K562 (cell line): ENCODE measurements at regions not wholly inside any gene's neighbourhood (a gene's known extent, or its start where the extent isn't known, plus 50 kb on each side); places are given as distances from the start of the nearest gene placed in this dataset.

Experiments
- ATAC-seq: fragments of 200-7000 bp; cut with Tn5 transposase; 3 replicates; pipeline ENCODE4 v1.9.1; 2020; ENCODE audit warnings: moderate library complexity
- BruUV-seq: library from RNA; stranded (reverse); fragments of 400-500 nt; replicated peaks from 2 replicates; lab custom pipeline; 2021; lab: Mats Ljungman, UMichigan
- CTCF ChIA-PET: fragments of 300-600 bp; formaldehyde crosslinking; extraction: SDS; loops from one replicate; lab custom pipeline; 2021; ENCODE audit warnings: low intra/inter-chr PET ratio; lab: Yijun Ruan, JAX
- POLR2A ChIA-PET: fragments of 300-600, 350-650 bp; sonication (Branson Sonifier 250); formaldehyde crosslinking; extraction: SDS; loops from one replicate; lab custom pipeline; 2021; ENCODE audit warnings: antibody characterized with exemption, inconsistent platforms; lab: Yijun Ruan, JAX
- DNase-seq, 4 experiments: peaks; one replicate each; pipeline versions ENCODE4 v3.0.0 to v3.0.0-alpha.2; 2011 to 2018; ENCODE audit warnings: low spot score in 3 of 4, mixed read lengths in 3 of 4; ENCODE audit errors: extremely low read depth in 1 of 4
- FAIRE-seq: peaks from 2 replicates; lab custom pipeline; 2011; peaks lifted over from hg19 to GRCh38; lab: Jason Lieb, UNC
- H2AFZ ChIP-seq: 2 replicates; pipeline ENCODE4 v1.6.0; 2011; ENCODE audit warnings: low read depth, low read length, control low read depth, inconsistent platforms
- H3K27ac ChIP-seq: fragments of 200-600 bp; 3 replicates; pipeline ENCODE4 v1.8.0; 2011; ENCODE audit warnings: low read depth, mild to moderate bottlenecking, control low read depth, inconsistent platforms, low read length, moderate library complexity, mixed read lengths; ENCODE audit errors: extremely low read depth
- H3K27me3 ChIP-seq, 2 experiments: fragments of 300-600 bp in 1 of 2; 2 replicates in 1 of 2; 3 replicates in 1 of 2; pipeline versions ENCODE4 v1.6.0 to v1.8.0; 2011; ENCODE audit warnings: inconsistent platforms in 2 of 2, low read length in 2 of 2, mild to moderate bottlenecking in 1 of 2, mixed read lengths in 1 of 2, moderate library complexity in 1 of 2; ENCODE audit not compliant: control insufficient read depth in 2 of 2, insufficient read depth in 2 of 2
- H3K36me3 ChIP-seq: fragments of 300-600 bp; 3 replicates; pipeline ENCODE4 v1.8.0; 2011; ENCODE audit warnings: mild to moderate bottlenecking, low read length, inconsistent platforms; ENCODE audit not compliant: control insufficient read depth, insufficient read depth
- H3K4me1 ChIP-seq, 2 experiments: fragments of 200-600 bp in 1 of 2; replicated peaks in 1 of 2; 2 replicates in 1 of 2; 3 replicates in 1 of 2; pipeline versions ENCODE4 v1.5.1 to v1.8.0; 2011; ENCODE audit warnings: inconsistent platforms in 2 of 2, low read length in 2 of 2, mild to moderate bottlenecking in 1 of 2, mixed read lengths in 1 of 2, moderate library complexity in 1 of 2; ENCODE audit not compliant: control insufficient read depth in 2 of 2, insufficient read depth in 2 of 2
- H3K4me2 ChIP-seq: 2 replicates; pipeline ENCODE4 v1.6.1; 2011; ENCODE audit warnings: low read length, control low read depth, inconsistent platforms, mixed read lengths; ENCODE audit not compliant: insufficient read depth
- H3K4me3 ChIP-seq: fragments of 200-600 bp; sonication (generic), shearing (Covaris generic); 2 replicates; pipeline ENCODE4 v1.5.1; 2016; ENCODE audit warnings: control low read depth, inconsistent platforms
- H3K79me2 ChIP-seq: fragments of 200-600 bp; 3 replicates; pipeline ENCODE4 v1.8.0; 2011; ENCODE audit warnings: low read length, inconsistent platforms; ENCODE audit not compliant: control insufficient read depth, insufficient read depth
- H3K9ac ChIP-seq, 2 experiments: 2 replicates each; pipeline versions ENCODE4 v1.6.0 to v1.6.1; 2011; ENCODE audit warnings: low read depth in 2 of 2, low read length in 2 of 2, control low read depth in 1 of 2, inconsistent platforms in 1 of 2, mild to moderate bottlenecking in 1 of 2, mixed read lengths in 1 of 2; ENCODE audit not compliant: insufficient read depth in 1 of 2
- H3K9me1 ChIP-seq: one replicate; pipeline ENCODE4 v1.6.0; 2011; ENCODE audit warnings: inconsistent platforms, mild to moderate bottlenecking, low read length, moderate library complexity; ENCODE audit not compliant: control insufficient read depth, insufficient read depth
- H3K9me3 ChIP-seq: replicated peaks from 2 replicates; pipeline ENCODE4 v1.5.1; 2011; ENCODE audit warnings: low read depth, low read length, inconsistent platforms; ENCODE audit not compliant: control insufficient read depth, insufficient read depth
- H4K20me1 ChIP-seq: replicated peaks from 2 replicates; pipeline ENCODE4 v1.6.1; 2011; ENCODE audit warnings: low read length, inconsistent platforms, mixed read lengths; ENCODE audit not compliant: control insufficient read depth, insufficient read depth
- CEBPZ ChIP-seq: fragments of 150-350 bp; IDR thresholded peaks from 2 replicates; pipeline ENCODE4 v1.6.1; 2014; ENCODE audit warnings: low read depth, mild to moderate bottlenecking, low read length, borderline replicate concordance
- DPF2 ChIP-seq: fragments of 450-650 bp; IDR thresholded peaks from 2 replicates; pipeline ENCODE4 v1.6.1; 2016
- WGBS: fragments of 100-300 bp; shearing (Covaris generic); methylation state at CpG from one replicate; pipeline ENCODE4 v1.1.6; 2016; ENCODE audit warnings: low coverage, mixed read lengths; ENCODE audit not compliant: insufficient coverage; ENCODE audit errors: missing lambda C conversion rate; 5-methylcytosine and 5-hydroxymethylcytosine counted together
- in situ Hi-C: fragments of 300-500 bp; cut with MboI; formaldehyde crosslinking; loops from 4 replicates; pipeline ENCODE4 v1.15.0; 2018; ENCODE audit warnings: inconsistent platforms, mixed read lengths
- intact Hi-C: fragments of 100-400 bp; cut with micrococcal nuclease; formaldehyde crosslinking; loops from 2 replicates; pipeline ENCODE4 v1.14.2; 2022

GRCh38 chr20:54794110-54794509 lies 318.7 kb downstream of the DOK5 start:
- Histone ChIP-seq H2AFZ (no peak overlapping the region), H3K4me3 (no peak overlapping the region), H3K4me2 (no peak overlapping the region), H3K4me1 (no peaks in the 10 kb centered on the region), H3K9me1 (no peaks in the 10 kb centered on the region), H3K36me3 (no peaks in the 10 kb centered on the region), H3K9ac (no peak overlapping the region), H3K27ac (no peak overlapping the region), H3K27me3 (no peaks in the 10 kb centered on the region), H3K9me3 (no peaks in the 10 kb centered on the region), H4K20me1 (no peaks in the 10 kb centered on the region), H3K79me2 (no peaks in the 10 kb centered on the region)
- FAIRE-seq (no peak), ATAC-seq (no peak), DNase-seq (no peak)
- BruUV-seq: no TSS peak
- ChIA-PET POLR2A (no interaction called here), CTCF (no interaction called here)
- intact Hi-C loops: no loop called here
- 4% methylated on average over 6 of the region's 6 CpGs for WGBS
- no peak for TF ChIP-seq DPF2
- TF ChIP-seq CEBPZ: no peak
- in situ Hi-C loops: no loop called here
